HL-60 (cell line): ENCODE measurements at regions not wholly inside any gene's neighbourhood (a gene's known extent, or its start where the extent isn't known, plus 50 kb on each side); places are given as distances from the start of the nearest gene placed in this dataset.

Source experiments
- DNase-seq, 2 experiments: peaks; one replicate each; pipeline ENCODE4 v3.0.0-alpha.2; 2010 to 2020; ENCODE audit warnings: low read depth in 1 of 2, low spot score in 1 of 2
- H3K27ac ChIP-seq: fragments of 250-450 bp; sonication (Bioruptor Pico); replicated peaks from 2 replicates; pipeline ENCODE4 v1.5.1; 2020; ENCODE audit warnings: mild to moderate bottlenecking, moderate library complexity
- H3K27me3 ChIP-seq: fragments of 250-450 bp; sonication (Bioruptor Pico); 2 replicates; pipeline ENCODE4 v1.5.1; 2021; ENCODE audit warnings: mild to moderate bottlenecking, moderate library complexity; ENCODE audit not compliant: insufficient read depth, poor library complexity, severe bottlenecking
- H3K4me3 ChIP-seq: replicated peaks from 2 replicates; pipeline ENCODE4 v1.5.1; 2011; ENCODE audit warnings: mild to moderate bottlenecking, control low read depth, low read length; ENCODE audit not compliant: insufficient read depth
- GABPA ChIP-seq: IDR thresholded peaks from 2 replicates; pipeline ENCODE4 v1.6.1; 2012; ENCODE audit warnings: low read depth
- POLR2AphosphoS5 ChIP-seq: IDR thresholded peaks from 2 replicates; pipeline ENCODE4 v1.6.1; 2012; ENCODE audit warnings: low read depth
- SPI1 ChIP-seq: IDR thresholded peaks from 2 replicates; pipeline ENCODE4 v1.6.1; 2012; ENCODE audit warnings: low read depth, mild to moderate bottlenecking, borderline replicate concordance
- TF ChIP-seq, protein P1 (sequence below): IDR thresholded peaks from one replicate; pipeline ENCODE4 v1.5.1; 2011; ENCODE audit warnings: low read length, control low read depth, inconsistent platforms; ENCODE audit not compliant: insufficient read depth
- TF ChIP-seq, protein P2 (sequence below): IDR thresholded peaks from 2 replicates; pipeline ENCODE4 v1.6.1; 2012; ENCODE audit warnings: low read depth; ENCODE audit not compliant: insufficient replicate concordance

DNA sequence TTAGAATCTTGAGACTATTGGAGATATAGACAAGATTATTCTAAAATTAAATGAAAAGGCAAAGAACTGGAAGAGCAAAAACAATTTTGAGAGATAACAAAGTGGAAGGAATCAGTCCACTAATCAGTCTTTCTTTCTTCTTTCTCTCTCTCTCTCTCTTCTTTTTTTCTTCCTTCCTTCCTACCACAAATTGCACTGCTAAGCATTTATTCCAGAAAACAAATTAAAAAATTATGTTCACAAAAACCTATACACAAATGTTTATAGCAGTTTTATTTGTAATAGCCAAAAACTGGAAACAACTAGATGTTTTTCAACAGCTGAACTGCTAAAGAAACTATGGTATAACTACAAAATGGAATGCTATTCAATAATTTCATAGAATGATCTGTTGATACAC is 291.9 kb upstream of the FTMT start:
- TF ChIP-seq, protein P1, sequence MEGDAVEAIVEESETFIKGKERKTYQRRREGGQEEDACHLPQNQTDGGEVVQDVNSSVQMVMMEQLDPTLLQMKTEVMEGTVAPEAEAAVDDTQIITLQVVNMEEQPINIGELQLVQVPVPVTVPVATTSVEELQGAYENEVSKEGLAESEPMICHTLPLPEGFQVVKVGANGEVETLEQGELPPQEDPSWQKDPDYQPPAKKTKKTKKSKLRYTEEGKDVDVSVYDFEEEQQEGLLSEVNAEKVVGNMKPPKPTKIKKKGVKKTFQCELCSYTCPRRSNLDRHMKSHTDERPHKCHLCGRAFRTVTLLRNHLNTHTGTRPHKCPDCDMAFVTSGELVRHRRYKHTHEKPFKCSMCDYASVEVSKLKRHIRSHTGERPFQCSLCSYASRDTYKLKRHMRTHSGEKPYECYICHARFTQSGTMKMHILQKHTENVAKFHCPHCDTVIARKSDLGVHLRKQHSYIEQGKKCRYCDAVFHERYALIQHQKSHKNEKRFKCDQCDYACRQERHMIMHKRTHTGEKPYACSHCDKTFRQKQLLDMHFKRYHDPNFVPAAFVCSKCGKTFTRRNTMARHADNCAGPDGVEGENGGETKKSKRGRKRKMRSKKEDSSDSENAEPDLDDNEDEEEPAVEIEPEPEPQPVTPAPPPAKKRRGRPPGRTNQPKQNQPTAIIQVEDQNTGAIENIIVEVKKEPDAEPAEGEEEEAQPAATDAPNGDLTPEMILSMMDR, result no peak
- TF ChIP-seq SPI1 (no peak), GABPA (no peak), POLR2AphosphoS5 (no peak)
- TF ChIP-seq, protein P2, sequence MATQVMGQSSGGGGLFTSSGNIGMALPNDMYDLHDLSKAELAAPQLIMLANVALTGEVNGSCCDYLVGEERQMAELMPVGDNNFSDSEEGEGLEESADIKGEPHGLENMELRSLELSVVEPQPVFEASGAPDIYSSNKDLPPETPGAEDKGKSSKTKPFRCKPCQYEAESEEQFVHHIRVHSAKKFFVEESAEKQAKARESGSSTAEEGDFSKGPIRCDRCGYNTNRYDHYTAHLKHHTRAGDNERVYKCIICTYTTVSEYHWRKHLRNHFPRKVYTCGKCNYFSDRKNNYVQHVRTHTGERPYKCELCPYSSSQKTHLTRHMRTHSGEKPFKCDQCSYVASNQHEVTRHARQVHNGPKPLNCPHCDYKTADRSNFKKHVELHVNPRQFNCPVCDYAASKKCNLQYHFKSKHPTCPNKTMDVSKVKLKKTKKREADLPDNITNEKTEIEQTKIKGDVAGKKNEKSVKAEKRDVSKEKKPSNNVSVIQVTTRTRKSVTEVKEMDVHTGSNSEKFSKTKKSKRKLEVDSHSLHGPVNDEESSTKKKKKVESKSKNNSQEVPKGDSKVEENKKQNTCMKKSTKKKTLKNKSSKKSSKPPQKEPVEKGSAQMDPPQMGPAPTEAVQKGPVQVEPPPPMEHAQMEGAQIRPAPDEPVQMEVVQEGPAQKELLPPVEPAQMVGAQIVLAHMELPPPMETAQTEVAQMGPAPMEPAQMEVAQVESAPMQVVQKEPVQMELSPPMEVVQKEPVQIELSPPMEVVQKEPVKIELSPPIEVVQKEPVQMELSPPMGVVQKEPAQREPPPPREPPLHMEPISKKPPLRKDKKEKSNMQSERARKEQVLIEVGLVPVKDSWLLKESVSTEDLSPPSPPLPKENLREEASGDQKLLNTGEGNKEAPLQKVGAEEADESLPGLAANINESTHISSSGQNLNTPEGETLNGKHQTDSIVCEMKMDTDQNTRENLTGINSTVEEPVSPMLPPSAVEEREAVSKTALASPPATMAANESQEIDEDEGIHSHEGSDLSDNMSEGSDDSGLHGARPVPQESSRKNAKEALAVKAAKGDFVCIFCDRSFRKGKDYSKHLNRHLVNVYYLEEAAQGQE, result no peak
- Histone ChIP-seq H3K27me3 (no peaks in the 10 kb centered on the region), H3K4me3 (no peak overlapping the region), H3K27ac (no peak overlapping the region)
- no peak for DNase-seq

- no peak for DNase-seq
- Histone ChIP-seq H3K27ac (no peak overlapping the region), H3K27me3 (no peaks in the 10 kb centered on the region), H3K4me3 (no peak overlapping the region)
- TF ChIP-seq GABPA (no peak), SPI1 (no peak), POLR2AphosphoS5 (no peak)
- TF ChIP-seq, protein P2, result no peak
- TF ChIP-seq, protein P1, result no peak
These were observed 279.6 kb upstream of the FTMT start for GRCh38 chr5:121572061-121572460.

GRCh38 chr5:121573721-121574382 is 277.8 kb upstream of the FTMT start:
- Histone ChIP-seq H3K27ac (no peak overlapping the region), H3K27me3 (no peaks in the 10 kb centered on the region), H3K4me3 (no peak overlapping the region)
- no peak for TF ChIP-seq SPI1
- TF ChIP-seq, protein P2, result no peak
- no peak for TF ChIP-seq GABPA
- TF ChIP-seq POLR2AphosphoS5, result no peak
- TF ChIP-seq, protein P1, result no peak
- DNase-seq, result no peak
